ENCODE measurements at regions not wholly inside any gene's neighbourhood (a gene's known extent, or its start where the extent isn't known, plus 50 kb on each side); places are given as distances from the start of the nearest gene placed in this dataset.

DNA sequence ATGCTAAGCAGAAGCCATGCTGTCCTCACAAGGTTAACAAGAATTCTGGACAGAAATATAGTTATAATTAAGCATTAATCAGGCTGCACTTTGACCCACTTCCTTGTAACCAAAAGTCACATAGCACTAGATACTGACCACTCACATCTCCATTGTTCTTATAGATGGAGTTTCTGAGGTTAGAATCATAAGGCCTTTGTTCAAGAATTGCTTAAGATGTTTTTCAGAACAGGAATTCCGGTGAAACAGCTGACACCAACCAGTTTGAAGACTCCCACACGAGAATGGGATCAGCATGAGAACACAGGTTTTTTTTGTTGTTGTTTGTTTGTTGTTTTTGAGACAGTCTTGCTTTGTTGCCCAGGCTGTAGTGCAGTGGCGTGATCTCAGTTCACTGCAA lies 488.3 kb upstream of the NRP1 start:
- TF ChIP-seq CTCF (IDR thresholded peaks at IDR 0.05; ENCODE audit: borderline replicate concordance, extremely low read depth, low read length, poor library complexity, severe bottlenecking) (no peak), EZH2 (IDR thresholded peaks at IDR 0.05; ENCODE audit: borderline replicate concordance, low read depth, low read length, severe bottlenecking) (no peak)
